Neural progenitor cell (in vitro differentiated cells): ENCODE measurements at regions not wholly inside any gene's neighbourhood (a gene's known extent, or its start where the extent isn't known, plus 50 kb on each side); places are given as distances from the start of the nearest gene placed in this dataset.

Experiments
- DNase-seq: peaks from one replicate; pipeline ENCODE4 v3.0.0-alpha.2; 2016; ENCODE audit warnings: low spot score
- H2AFZ ChIP-seq: fragments of 200-600 bp; sonication (generic); replicated peaks from 2 replicates; pipeline ENCODE4 v1.6.1; 2016; ENCODE audit warnings: antibody characterized with exemption
- H3F3A ChIP-seq: fragments of 200-600 bp; sonication (generic); 2 replicates; pipeline ENCODE4 v1.6.1; 2016; ENCODE audit warnings: antibody characterized with exemption, low read depth
- H3K27ac ChIP-seq: fragments of 200-600 bp; sonication (generic); 2 replicates; pipeline ENCODE4 v1.5.1; 2016; ENCODE audit warnings: mild to moderate bottlenecking
- H3K27me3 ChIP-seq: fragments of 200-600 bp; sonication (generic); 2 replicates; pipeline ENCODE4 v1.6.1; 2016; ENCODE audit warnings: mild to moderate bottlenecking, moderate library complexity
- H3K36me3 ChIP-seq: fragments of 200-600 bp; sonication (generic); 2 replicates; pipeline ENCODE4 v1.5.1; 2016
- H3K4me1 ChIP-seq: fragments of 200-600 bp; sonication (generic); 2 replicates; pipeline ENCODE4 v1.6.1; 2016; ENCODE audit warnings: mixed run types
- H3K4me2 ChIP-seq: fragments of 200-600 bp; sonication (generic); 2 replicates; pipeline ENCODE4 v1.6.1; 2016
- H3K4me3 ChIP-seq: fragments of 200-600 bp; sonication (generic); 2 replicates; pipeline ENCODE4 v1.5.1; 2016
- H3K79me2 ChIP-seq: fragments of 200-600 bp; sonication (generic); 2 replicates; pipeline ENCODE4 v1.6.1; 2016; ENCODE audit warnings: low read depth
- H3K9ac ChIP-seq: fragments of 200-600 bp; sonication (generic); 2 replicates; pipeline ENCODE4 v1.6.1; 2016
- H3K9me3 ChIP-seq: fragments of 200-600 bp; sonication (generic); 2 replicates; pipeline ENCODE4 v1.5.1; 2016; ENCODE audit warnings: low read depth
- H4K20me1 ChIP-seq: fragments of 200-600 bp; sonication (generic); 2 replicates; pipeline ENCODE4 v1.6.1; 2016; ENCODE audit warnings: low read depth
- H3K27ac Mint-ChIP-seq: 3 replicates; pipeline ENCODE4 v1.8.0; 2021; ENCODE audit warnings: mixed read lengths
- H3K27me3 Mint-ChIP-seq: 2 replicates; pipeline ENCODE4 v1.8.0; 2022; ENCODE audit warnings: low read depth, mild to moderate bottlenecking, inconsistent platforms, moderate library complexity, mixed read lengths; ENCODE audit not compliant: insufficient read depth
- H3K36me3 Mint-ChIP-seq: 3 replicates; pipeline ENCODE4 v1.8.0; 2021; ENCODE audit warnings: mixed read lengths
- H3K4me1 Mint-ChIP-seq: 3 replicates; pipeline ENCODE4 v1.8.0; 2021; ENCODE audit warnings: mixed read lengths
- H3K4me3 Mint-ChIP-seq: 3 replicates; pipeline ENCODE4 v1.8.0; 2021; ENCODE audit warnings: mild to moderate bottlenecking, moderate library complexity, mixed read lengths
- H3K9me3 Mint-ChIP-seq: 3 replicates; pipeline ENCODE4 v1.8.0; 2020; ENCODE audit warnings: mixed read lengths
- CTCF ChIP-seq: fragments of 200-600 bp; sonication (generic); IDR thresholded peaks from 2 replicates; pipeline ENCODE4 v1.5.1; 2017; ENCODE audit warnings: antibody characterized with exemption, mild to moderate bottlenecking
- EZH2 ChIP-seq: fragments of 200-600 bp; sonication (generic); IDR thresholded peaks from 2 replicates; pipeline ENCODE4 v1.6.1; 2017; ENCODE audit warnings: antibody characterized with exemption, mild to moderate bottlenecking, moderate library complexity
- EZH2phosphoT487 ChIP-seq: fragments of 200-600 bp; sonication (generic); IDR thresholded peaks from 2 replicates; pipeline ENCODE4 v1.6.1; 2017; ENCODE audit warnings: antibody characterized with exemption

- H3K4me1 ChIP-seq: no peaks in the 10 kb centered on the region
- Mint-ChIP-seq H3K4me3 (no peak overlapping the region), H3K27me3 (no peaks in the 10 kb centered on the region), H3K9me3 (peaks cover 2% of the 10 kb centered on the region), H3K4me1 (no peaks in the 10 kb centered on the region), H3K27ac (no peak overlapping the region), H3K36me3 (no peaks in the 10 kb centered on the region)
- no peaks in the 10 kb centered on the region for H3K27me3 ChIP-seq
- H3K9ac ChIP-seq: no peak overlapping the region
- DNase-seq: no peak
- H4K20me1 ChIP-seq: no peaks in the 10 kb centered on the region
- H3K4me2 ChIP-seq: no peak overlapping the region
- H3F3A ChIP-seq: no peaks in the 10 kb centered on the region
- no peak overlapping the region for H3K27ac ChIP-seq
- H3K36me3 ChIP-seq: no peaks in the 10 kb centered on the region
- H2AFZ ChIP-seq: no peak overlapping the region
- H3K4me3 ChIP-seq: no peak overlapping the region
- TF ChIP-seq EZH2 (no peak), CTCF (no peak), EZH2phosphoT487 (no peak)
- no peaks in the 10 kb centered on the region for H3K9me3 ChIP-seq
- no peaks in the 10 kb centered on the region for H3K79me2 ChIP-seq
These were observed 86.3 kb upstream of the LRRC55 start for GRCh38 chr11:57095417-57095816.

- Mint-ChIP-seq H3K36me3 (no peaks in the 10 kb centered on the region), H3K4me1 (no peaks in the 10 kb centered on the region), H3K4me3 (no peak overlapping the region), H3K9me3 (peaks cover 2% of the 10 kb centered on the region), H3K27ac (no peak overlapping the region), H3K27me3 (no peaks in the 10 kb centered on the region)
- Histone ChIP-seq H2AFZ (no peak overlapping the region), H3K27ac (no peak overlapping the region), H3K27me3 (no peaks in the 10 kb centered on the region), H3K36me3 (no peaks in the 10 kb centered on the region), H4K20me1 (no peaks in the 10 kb centered on the region), H3K79me2 (no peaks in the 10 kb centered on the region), H3K9ac (no peak overlapping the region), H3F3A (no peaks in the 10 kb centered on the region), H3K4me1 (no peaks in the 10 kb centered on the region), H3K4me2 (no peak overlapping the region), H3K9me3 (no peaks in the 10 kb centered on the region), H3K4me3 (no peak overlapping the region)
- DNase-seq: no peak
- TF ChIP-seq EZH2: no peak
- TF ChIP-seq EZH2phosphoT487: no peak
- TF ChIP-seq CTCF: no peak
These were observed 85.9 kb upstream of the LRRC55 start for GRCh38 chr11:57095896-57096295.

GRCh38 chr11:57097149-57097548 is 84.6 kb upstream of the LRRC55 start:
- Histone ChIP-seq H2AFZ (no peak overlapping the region), H3K4me1 (no peaks in the 10 kb centered on the region), H3K4me3 (no peak overlapping the region), H4K20me1 (no peaks in the 10 kb centered on the region), H3K79me2 (no peaks in the 10 kb centered on the region), H3K27me3 (no peaks in the 10 kb centered on the region), H3K36me3 (no peaks in the 10 kb centered on the region), H3K27ac (no peak overlapping the region), H3K4me2 (no peak overlapping the region), H3K9me3 (no peaks in the 10 kb centered on the region), H3K9ac (no peak overlapping the region), H3F3A (no peaks in the 10 kb centered on the region)
- no peak overlapping the region for H3K27ac Mint-ChIP-seq
- no peaks in the 10 kb centered on the region for H3K4me1 Mint-ChIP-seq
- DNase-seq: no peak
- TF ChIP-seq CTCF (no peak), EZH2 (no peak), EZH2phosphoT487 (no peak)
- no peak overlapping the region for H3K4me3 Mint-ChIP-seq
- H3K9me3 Mint-ChIP-seq: peaks cover 2% of the 10 kb centered on the region
- H3K27me3 Mint-ChIP-seq: no peaks in the 10 kb centered on the region
- H3K36me3 Mint-ChIP-seq: no peaks in the 10 kb centered on the region

- TF ChIP-seq CTCF: no peak
- TF ChIP-seq EZH2: no peak
- no peak for TF ChIP-seq EZH2phosphoT487
- H3K27me3 Mint-ChIP-seq: no peaks in the 10 kb centered on the region
- H2AFZ ChIP-seq: no peak overlapping the region
- no peaks in the 10 kb centered on the region for H4K20me1 ChIP-seq
- H3K79me2 ChIP-seq: no peaks in the 10 kb centered on the region
- no peak overlapping the region for H3K4me3 ChIP-seq
- no peaks in the 10 kb centered on the region for H3K4me1 Mint-ChIP-seq
- no peak overlapping the region for H3K9ac ChIP-seq
- H3K27ac Mint-ChIP-seq: no peak overlapping the region
- H3K9me3 Mint-ChIP-seq: peaks cover 2% of the 10 kb centered on the region
- H3K4me3 Mint-ChIP-seq: no peak overlapping the region
- DNase-seq: no peak
- no peaks in the 10 kb centered on the region for H3F3A ChIP-seq
- H3K27ac ChIP-seq: no peak overlapping the region
- no peaks in the 10 kb centered on the region for H3K9me3 ChIP-seq
- H3K36me3 ChIP-seq: no peaks in the 10 kb centered on the region
- no peak overlapping the region for H3K4me2 ChIP-seq
- no peaks in the 10 kb centered on the region for H3K27me3 ChIP-seq
- H3K4me1 ChIP-seq: no peaks in the 10 kb centered on the region
- no peaks in the 10 kb centered on the region for H3K36me3 Mint-ChIP-seq
These were observed 83.6 kb upstream of the LRRC55 start for GRCh38 chr11:57098191-57098590.
